GDM1 (cell line): ENCODE measurements at regions not wholly inside any gene's neighbourhood (a gene's known extent, or its start where the extent isn't known, plus 50 kb on each side); places are given as distances from the start of the nearest gene placed in this dataset.
"Not testable (repeated sequence)": the region's sequence is repeated elsewhere in the genome, so short reads cannot be mapped to it uniquely, and the experiment has no call there.

Source experiments
- DNase-seq: peaks from one replicate; lab custom pipeline; 2025; lab: John Stamatoyannopoulos, UW

GRCh38 chr6:115798229-115798628 lies 262.5 kb downstream of the FRK start:
- no peak for DNase-seq

DNA sequence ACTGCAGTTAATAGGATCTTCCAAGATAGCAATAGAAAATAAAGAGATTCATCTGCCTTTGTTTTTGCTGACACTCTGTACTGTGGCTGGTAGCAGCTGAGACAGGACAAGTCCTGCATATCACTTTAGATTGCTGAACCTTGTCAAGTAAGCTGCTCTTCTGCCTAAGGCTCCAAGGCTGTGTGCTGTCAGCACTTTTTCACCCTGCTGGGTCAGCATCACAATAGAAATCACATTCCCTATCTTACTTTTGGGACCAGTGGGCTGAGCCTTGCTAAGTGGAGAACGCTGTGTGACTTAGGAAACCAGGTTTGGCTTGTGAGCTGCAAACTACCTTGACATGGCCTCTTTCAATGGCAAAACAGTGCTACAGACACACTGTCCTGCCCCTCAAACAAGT lies 263.9 kb downstream of the FRK start:
- no peak for DNase-seq

GRCh38 chr6:115796061-115796460 lies 264.6 kb downstream of the FRK start:
- DNase-seq: no peak

DNA sequence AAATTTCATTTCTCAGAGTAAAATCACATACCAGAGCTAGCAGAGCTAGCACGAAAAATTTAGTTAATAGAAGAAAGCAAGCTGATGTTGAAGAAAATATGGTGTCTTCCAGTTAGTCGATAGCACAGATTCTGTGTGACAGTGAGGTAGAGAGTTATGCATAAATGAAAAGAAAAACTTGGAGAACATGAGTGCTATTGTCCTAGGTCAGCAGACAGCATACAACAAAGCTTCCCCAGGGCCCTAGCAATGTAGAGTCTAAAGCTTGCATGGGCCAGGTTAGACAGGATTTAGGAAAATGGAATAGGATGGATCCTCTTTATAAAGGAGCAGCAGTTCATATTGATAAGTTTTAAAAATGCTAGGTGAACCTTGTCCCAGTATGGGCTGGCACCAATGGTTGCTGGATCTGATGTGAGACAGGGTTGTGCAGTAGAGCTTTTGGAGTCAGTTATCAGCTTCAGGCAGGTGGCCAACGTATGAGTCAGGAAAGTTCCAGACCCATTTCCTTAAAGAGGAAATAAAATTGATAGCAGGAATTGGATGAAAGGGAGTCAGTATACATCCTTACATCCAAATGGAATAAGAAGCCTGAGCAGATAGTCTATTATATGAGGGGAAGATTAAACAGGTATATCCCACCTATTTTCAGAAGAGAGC lies 277.2 kb downstream of the FRK start:
- no peak for DNase-seq

DNA sequence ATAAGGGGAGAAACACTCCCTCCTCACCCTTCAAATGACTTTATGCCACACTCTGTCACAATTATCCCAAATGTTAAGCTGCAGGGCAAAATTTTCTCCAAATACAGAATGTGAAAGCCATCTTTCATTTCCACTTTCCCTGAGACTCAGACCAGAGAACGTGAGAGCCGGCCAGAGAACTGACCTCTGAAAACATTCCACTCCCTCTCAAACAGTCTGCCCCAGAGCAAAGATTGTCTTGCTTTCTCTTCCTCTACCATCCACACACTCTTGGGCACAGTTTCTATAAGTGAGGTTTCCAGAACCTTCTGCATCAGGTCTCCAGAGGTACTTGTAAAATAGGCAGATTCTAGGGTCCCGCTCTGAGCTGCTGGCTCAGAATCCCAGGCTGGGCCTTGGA lies 278.1 kb downstream of the FRK start:
- no peak for DNase-seq

DNA sequence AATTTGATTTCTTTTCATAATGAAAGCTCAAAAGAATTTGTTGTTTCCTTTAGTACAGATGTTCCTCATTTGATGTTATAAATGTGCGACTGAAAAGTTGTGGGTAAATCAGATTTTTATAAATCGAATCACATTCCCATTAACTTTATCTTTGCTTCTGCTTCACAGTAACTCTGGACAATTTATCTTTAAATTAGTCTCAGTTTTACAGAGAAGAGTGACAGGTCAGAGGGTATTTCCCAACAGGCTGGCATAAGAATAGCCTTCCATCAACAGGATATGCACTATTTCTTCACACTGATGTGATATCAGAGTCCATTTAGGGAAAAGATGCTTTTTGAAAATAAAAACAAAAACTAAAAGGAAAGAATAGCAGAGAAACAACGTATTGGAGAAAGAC lies 286.9 kb downstream of the FRK start:
- no peak for DNase-seq

DNA sequence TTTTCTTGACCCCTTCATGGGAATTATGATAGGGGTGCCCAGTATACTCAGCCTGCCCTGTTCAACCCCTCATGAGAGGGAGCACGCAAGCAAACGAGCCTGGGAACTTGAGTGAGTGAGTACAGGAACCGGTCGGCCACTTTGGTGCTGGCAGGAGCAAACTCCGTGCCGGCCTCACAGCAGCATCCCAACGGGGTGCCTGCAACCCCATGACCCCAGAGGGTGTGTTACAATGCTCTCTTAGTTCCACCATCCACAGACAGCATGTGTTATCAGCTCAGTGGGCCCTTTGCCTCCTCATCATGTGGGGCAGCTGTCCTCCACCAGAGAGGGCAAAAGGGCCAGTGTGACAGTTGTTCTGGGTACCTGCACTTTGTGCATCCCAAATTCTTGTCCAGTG lies 289.8 kb downstream of the FRK start:
- DNase-seq: no peak

DNA sequence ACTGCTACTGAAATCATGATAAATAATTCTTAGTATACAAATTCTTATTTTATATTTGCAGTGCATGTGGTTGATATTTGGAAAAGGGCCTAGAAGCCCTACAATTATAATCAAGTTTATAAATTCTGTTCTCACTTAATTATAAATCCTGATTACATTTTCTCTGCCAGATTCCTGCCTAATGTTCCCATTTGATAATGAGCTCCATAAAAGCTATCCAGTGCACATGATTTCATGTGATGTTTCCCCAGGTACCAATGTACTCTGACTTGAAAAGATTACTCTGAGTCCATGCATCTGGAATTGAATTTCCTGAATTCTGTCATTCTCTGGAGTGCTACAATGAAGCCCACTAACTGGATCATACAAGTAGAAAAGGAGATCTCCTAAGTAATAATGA lies 292.2 kb downstream of the FRK start:
- DNase-seq: no peak

- no peak for DNase-seq
Measured at GRCh38 chr6:115767931-115768330, 292.8 kb downstream of the FRK start.

- no peak for DNase-seq
Measured at GRCh38 chr6:115766745-115767462, 293.8 kb downstream of the FRK start.

GRCh38 chr6:115765966-115766365 lies 294.7 kb downstream of the FRK start:
- DNase-seq: no peak

GRCh38 chr6:115759051-115759450 lies 301.6 kb downstream of the FRK start:
- DNase-seq: no peak

GRCh38 chr6:115753446-115753845 lies 307.2 kb downstream of the FRK start:
- DNase-seq: no peak

GRCh38 chr6:115750946-115751345 lies 309.7 kb downstream of the FRK start:
- DNase-seq: no peak

DNA sequence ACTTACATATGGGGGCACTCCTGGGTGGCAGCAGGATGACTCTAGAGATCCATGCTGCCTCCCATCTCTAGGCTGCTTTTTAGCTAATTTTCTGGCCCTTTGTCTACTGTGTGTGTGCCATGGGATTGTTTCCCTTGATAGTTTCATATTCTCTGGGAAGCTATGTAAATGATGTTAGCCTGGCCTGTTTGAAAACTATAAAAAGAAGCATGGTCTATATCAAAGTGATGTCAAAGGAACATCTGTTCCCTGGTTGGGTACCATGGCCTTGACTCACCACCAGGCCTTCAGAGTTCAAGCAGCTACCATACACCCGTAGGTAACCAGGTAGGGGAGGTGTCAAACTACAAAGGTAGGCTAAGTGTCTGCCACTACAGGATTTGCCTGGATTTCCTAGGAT lies 310.4 kb downstream of the FRK start:
- DNase-seq: no peak

DNA sequence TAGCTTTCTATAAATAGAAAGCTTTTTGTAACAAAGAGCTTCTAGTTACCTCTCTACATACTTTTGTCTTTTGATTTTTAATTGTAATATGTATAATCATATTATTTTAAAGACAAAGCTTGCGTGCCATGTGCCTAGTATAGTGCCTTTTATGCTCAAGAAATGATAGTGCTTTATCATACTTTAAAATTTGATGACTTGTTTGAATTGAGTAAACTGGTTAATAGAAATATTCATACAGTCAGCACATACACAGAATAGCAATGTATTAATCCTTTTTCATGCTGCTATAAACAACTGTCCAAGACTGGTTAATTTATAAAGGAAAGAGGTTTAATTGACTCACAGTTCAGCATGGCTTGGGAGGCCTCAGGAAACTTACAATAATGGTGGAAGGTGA lies 313.0 kb downstream of the FRK start:
- no peak for DNase-seq

DNA sequence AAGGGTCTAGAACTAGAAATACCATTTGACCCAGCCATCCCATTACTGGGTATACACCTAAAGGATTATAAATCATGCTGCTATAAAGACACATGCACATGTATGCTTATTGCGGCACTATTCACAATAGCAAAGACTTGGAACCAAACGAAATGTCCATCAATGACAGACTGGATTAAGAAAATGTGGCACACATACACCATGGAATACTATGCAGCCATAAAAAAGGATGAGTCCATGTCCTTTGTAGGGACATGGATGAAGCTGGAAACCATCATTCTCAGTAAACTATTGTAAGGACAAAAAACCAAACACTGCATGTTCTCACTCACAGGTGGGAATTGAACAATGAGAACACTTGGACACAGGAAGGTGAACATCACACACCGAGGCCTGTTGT lies 314.1 kb downstream of the FRK start:
- not testable (repeated sequence) for DNase-seq

DNA sequence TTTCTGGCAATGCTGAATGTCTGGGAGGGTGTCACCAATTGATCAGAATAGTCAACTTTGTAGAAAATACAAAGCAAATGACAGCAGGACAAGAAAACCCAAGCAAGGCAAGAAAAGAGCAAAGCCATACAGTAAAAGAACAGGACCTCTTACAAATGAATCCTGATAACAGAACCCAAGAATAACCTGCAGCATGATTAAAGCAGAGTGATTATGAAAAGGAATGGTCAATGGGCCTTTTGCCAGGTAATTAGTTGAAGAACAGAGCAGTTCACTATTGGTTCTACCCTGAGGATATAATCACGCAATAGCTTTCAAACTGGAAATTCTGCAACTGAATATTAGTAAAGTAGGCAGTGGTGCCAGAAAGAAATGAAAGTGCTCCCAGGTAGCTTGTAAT lies 319.8 kb downstream of the FRK start:
- DNase-seq: no peak

DNA sequence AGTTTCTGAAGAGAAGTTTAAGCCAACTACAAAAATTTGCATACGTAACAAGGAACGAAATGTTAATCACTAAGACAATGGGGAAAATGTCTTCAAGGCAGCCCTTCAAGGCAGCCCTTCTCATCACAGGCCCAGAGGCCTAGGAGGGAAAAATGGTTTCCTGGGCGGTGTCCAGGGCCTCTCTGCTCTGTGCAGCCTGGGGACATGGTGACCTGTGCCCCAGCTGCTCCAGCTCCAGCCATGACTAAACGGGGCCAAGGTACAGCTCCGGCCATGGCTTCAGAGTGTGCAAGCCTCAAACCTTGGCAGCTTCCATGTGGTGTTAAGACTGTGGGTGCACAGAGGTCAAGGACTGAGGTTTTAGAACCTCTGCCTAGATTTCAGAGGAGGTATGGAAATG lies 325.1 kb downstream of the FRK start:
- DNase-seq: no peak

- DNase-seq: no peak
Measured at GRCh38 chr6:115733426-115733825, 327.3 kb downstream of the FRK start.

- DNase-seq: no peak
Measured at GRCh38 chr6:115729036-115729435, 331.7 kb downstream of the FRK start.

DNA sequence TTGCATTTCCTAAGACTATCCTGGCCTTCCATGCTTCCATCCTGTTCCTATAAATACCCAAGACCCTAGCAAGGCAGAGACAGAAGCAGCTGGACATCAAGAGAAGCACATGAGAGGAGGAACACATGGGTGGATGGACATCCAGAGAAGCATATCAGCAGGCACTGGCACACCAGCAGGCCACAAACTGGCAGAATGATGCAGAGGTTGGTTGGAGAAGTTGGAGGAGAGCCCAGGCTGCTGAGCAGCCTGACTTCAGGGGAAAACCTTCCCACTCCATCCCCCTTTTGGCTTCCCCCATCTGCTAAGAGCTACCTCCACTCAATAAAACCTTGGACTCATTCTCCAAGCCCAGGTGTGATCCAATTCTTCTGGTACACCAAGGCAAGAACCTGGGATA lies 332.5 kb downstream of the FRK start:
- DNase-seq: no peak

- DNase-seq: no peak
Measured at GRCh38 chr6:115721564-115721963, 339.1 kb downstream of the FRK start.

DNA sequence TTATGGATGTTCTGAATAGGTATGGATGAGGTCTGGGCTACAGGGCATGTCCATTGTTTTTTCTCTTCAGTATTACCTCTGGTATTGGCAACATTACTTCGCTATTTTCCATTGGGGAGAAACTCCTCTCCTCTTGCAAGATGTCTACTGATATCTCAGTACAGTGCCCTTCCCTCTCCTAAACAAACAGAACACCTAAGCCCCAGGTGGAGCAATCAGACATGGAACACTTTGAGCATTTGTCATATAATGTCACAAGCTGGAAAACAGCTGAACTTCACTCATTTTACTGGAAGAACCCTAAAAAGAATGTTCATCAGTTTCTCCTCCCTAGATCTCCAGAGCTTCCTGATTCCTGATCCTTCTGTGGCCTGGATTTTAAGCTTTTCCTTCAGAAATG lies 339.8 kb downstream of the FRK start:
- DNase-seq: no peak
